22Rv1 (cell line): ENCODE measurements at regions not wholly inside any gene's neighbourhood (a gene's known extent, or its start where the extent isn't known, plus 50 kb on each side); places are given as distances from the start of the nearest gene placed in this dataset.

ENCODE experiments used
- H3K27ac ChIP-seq: fragments of 450-650 bp; 2 replicates; pipeline ENCODE4 v1.5.1; 2017
- ZFX ChIP-seq: fragments of 450-650 bp; IDR thresholded peaks from 2 replicates; pipeline ENCODE4 v1.6.1; 2017; ENCODE audit warnings: antibody characterized with exemption, borderline replicate concordance
- TF ChIP-seq, protein P1 (sequence below): fragments of 450-650 bp; IDR thresholded peaks from 2 replicates; pipeline ENCODE4 v1.5.1; 2017; ENCODE audit warnings: mild to moderate bottlenecking

GRCh38 chr20:11604339-11604738 is 313.4 kb upstream of the BTBD3 start:
- TF ChIP-seq, protein P1, sequence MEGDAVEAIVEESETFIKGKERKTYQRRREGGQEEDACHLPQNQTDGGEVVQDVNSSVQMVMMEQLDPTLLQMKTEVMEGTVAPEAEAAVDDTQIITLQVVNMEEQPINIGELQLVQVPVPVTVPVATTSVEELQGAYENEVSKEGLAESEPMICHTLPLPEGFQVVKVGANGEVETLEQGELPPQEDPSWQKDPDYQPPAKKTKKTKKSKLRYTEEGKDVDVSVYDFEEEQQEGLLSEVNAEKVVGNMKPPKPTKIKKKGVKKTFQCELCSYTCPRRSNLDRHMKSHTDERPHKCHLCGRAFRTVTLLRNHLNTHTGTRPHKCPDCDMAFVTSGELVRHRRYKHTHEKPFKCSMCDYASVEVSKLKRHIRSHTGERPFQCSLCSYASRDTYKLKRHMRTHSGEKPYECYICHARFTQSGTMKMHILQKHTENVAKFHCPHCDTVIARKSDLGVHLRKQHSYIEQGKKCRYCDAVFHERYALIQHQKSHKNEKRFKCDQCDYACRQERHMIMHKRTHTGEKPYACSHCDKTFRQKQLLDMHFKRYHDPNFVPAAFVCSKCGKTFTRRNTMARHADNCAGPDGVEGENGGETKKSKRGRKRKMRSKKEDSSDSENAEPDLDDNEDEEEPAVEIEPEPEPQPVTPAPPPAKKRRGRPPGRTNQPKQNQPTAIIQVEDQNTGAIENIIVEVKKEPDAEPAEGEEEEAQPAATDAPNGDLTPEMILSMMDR, result no peak
- TF ChIP-seq ZFX, result no peak
- H3K27ac ChIP-seq, result no peak overlapping the region

GRCh38 chr20:11607047-11607446 is 310.6 kb upstream of the BTBD3 start:
- no peak overlapping the region for H3K27ac ChIP-seq
- TF ChIP-seq, protein P1, result no peak
- no peak for TF ChIP-seq ZFX

GRCh38 chr20:11608736-11609135 is 309.0 kb upstream of the BTBD3 start:
- TF ChIP-seq ZFX, result no peak
- TF ChIP-seq, protein P1, result no peak
- H3K27ac ChIP-seq, result no peak overlapping the region

GRCh38 chr20:11624704-11625103 is 293.0 kb upstream of the BTBD3 start:
- H3K27ac ChIP-seq, result no peak overlapping the region
- TF ChIP-seq, protein P1, result no peak
- no peak for TF ChIP-seq ZFX

DNA sequence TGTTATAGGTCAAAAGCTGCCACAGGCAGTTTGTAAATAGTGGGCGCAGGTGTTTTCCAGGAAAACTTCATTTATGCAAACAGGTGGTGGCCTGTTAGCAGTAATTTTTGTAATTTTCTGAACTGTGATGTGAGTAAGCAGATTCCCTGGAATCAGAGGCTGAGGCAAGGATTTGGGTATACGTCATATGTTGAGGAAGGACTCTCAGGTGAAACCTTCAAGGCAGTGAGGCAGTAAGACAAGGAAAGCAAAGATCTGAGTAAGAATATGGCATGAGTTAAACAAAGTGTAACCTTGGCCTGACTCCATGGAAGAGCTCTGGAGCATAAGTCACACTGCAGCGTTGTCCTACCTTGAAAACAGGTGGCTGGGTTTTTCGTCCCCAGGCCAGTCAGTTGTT is 291.1 kb upstream of the BTBD3 start:
- no peak overlapping the region for H3K27ac ChIP-seq
- TF ChIP-seq, protein P1, result no peak
- no peak for TF ChIP-seq ZFX

- no peak for TF ChIP-seq ZFX
- TF ChIP-seq, protein P1, result no peak
- H3K27ac ChIP-seq, result no peak overlapping the region
These were observed 274.8 kb upstream of the BTBD3 start for GRCh38 chr20:11642866-11643265.

GRCh38 chr20:11646359-11646758 is 271.3 kb upstream of the BTBD3 start:
- TF ChIP-seq ZFX, result no peak
- TF ChIP-seq, protein P1, result no peak
- no peak overlapping the region for H3K27ac ChIP-seq
